HG03432 (cell line): ENCODE measurements at regions not wholly inside any gene's neighbourhood (a gene's known extent, or its start where the extent isn't known, plus 50 kb on each side); places are given as distances from the start of the nearest gene placed in this dataset.

Experiments used
- ATAC-seq: cut with Tn5 transposase; IDR thresholded peaks from one replicate; pipeline ENCODE4 v1.9.1; 2021; ENCODE audit warnings: mild to moderate bottlenecking, moderate library complexity; ENCODE audit not compliant: unreplicated experiment

DNA sequence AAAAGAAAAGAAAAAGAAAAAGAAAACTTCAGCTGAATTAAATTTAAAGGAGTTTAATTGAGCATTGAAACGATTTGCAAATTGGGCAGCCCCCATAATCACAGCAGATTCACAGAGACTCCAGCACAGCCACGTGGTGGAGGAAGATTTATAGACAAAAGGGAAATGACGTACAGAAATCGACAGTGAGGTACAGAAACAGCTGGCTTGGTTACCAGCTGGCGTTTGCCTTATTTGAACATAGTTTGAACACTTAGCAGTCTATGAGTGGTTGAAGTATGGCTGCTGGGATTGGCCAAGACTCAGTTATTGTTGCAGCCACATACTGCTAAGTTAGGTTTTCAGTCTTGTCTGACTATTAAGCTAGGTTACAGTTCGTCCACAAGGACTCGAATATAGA is 312.2 kb upstream of the SLC14A2 start:
- ATAC-seq = no peak

DNA sequence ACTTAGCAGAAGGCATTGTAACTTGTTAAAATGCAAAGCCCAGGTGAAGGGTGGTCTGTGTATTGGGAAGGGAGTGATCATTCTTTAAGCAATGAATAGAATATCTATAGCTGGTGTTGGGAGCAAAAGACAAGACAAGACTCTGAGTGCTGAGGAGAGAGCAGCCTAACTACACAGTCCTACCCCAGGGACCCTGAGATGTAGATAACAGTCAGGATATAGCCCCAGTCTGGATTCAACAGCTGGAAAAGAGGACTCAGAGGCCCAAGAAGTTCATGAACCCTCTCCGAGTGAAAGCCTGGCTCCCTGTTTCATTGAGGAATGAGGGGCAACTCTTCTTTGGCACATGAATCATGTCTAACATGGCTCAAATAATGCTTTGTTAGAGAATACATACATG is 310.7 kb upstream of the SLC14A2 start:
- ATAC-seq = no peak

DNA sequence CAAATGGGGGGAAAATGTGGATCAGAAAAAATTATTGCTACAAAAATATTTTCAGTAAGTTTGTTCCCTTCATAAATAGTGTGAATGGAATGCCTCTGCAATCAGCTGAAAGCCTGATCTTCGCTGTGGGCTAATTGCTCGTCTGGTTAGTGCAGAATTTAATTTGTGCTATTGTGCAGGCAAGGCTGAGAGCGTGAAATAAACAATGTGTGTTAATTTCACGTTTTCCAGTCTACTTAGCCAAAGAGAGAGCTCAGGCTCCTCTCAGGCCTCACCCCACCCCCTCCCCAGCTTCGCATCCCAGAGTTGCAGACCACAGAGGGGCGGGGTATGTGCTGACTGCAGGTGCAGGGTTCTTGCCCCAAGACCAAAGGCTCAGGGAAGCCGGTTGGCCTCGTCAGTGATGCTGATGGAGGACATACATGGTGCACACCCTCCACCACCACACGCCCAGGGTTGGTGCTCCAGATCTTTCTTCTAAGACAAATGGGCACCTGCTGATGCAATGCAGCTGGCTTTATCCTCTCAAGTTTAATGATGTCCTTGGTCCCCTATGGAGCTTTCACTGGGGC is 302.6 kb upstream of the SLC14A2 start:
- ATAC-seq = no peak

DNA sequence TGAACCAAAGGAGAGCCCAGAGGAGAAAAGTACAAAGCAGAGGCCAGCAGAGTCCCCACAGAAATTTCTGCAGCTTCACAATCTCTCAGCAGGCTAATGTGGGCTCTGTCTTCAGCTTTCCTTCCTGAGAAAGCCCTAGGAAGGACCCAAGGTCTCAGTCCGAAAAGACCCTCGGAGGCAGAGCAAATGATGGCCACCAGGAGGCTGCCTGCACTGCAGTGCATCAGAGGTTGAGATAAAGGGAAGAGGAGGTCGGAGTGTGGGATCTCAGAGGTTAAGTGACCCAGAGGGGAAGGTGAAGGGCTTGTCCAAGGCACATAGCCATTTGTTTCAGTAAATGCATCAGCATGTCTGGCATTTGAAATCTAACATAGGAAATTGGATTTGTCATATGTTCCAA is 299.1 kb upstream of the SLC14A2 start:
- ATAC-seq = no peak

DNA sequence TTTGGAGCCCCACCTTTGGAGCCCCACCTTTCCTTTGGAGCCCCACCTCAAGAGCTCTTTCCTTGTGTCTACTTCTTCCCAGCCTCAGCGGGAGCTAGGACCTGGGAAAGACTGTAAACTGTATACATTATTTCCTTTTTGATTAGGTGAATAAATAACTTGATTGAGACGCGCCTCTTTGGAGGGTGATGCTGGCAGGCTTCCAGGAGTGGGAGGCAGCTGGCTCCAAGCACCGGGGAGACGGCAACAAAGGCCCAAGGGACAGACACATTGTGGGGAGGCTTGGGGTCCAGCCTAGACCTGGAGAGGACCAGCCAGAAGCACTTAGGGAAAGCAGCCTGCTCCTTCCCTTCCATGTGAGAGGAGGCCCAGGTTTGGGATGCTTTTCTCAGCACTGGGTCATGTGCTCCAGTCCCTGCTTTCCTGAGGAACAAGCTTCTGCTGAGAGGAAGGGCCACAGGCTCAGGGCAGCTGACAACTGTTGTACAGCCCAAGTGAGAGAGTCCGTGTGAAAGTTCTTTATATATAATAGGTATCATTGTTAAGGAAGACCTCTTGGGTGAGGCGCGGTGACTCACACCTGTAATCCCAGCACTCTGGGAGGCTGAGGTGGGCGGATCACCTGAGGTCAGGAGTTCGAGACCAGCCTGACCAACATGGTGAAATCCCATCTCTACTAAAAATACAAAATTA is 297.2 kb upstream of the SLC14A2 start:
- ATAC-seq = no peak

DNA sequence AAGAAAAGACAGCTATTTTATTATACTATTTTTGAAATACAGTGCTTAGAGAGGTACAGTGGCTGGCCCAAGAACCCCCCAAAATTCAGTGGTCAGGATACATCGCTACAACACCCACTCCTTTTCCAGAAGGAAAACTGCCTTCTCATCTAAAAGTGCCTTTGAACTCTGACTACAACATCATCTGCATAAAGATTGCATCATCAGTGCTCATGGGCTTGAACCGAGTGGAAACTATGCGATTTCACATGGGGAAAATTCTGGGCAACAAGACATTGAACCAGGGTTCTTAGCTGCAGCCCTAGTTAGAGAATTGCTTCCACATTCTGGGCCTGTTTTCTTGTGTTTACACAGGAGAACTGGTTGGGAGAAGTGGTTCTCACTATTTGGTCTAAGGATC is 294.6 kb upstream of the SLC14A2 start:
- no peak for ATAC-seq

DNA sequence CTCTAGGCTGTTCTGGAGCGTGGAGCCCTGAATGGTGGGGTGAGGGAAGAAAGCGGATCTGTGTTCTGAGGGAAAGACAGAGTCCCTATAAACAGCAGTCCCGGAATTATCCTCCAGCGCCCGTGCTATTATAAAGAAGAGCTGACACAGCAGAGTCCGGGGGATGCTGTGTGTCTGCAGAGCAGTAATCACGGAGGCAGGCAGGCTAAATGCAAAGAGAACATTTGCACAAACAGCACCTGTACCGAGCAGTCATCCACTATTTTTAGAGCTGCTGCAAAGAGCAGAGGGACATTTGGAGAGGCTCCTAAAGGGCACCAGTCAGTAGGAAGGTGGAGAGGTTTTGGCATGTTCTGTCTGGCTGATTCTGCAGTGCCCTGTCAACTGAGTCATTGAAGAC is 293.8 kb upstream of the SLC14A2 start:
- ATAC-seq = no peak

DNA sequence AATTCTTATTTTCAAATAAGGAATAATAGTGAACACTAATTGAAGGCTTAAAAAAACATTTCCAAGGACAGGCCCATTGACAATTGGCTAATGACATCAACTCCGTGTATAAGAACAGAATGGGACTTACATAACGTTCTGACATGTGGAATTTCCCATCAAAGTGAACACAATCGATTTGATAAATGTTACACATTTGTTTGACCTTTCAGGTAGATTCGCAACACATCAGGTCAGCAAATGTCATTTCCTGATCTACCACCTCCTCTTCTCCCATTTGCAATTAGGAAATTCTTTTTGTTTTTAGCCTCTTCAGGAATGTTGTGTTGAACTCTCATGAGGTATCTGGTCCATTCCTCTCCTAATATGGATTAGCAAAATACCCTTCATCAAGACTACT is 292.9 kb upstream of the SLC14A2 start:
- ATAC-seq = no peak

DNA sequence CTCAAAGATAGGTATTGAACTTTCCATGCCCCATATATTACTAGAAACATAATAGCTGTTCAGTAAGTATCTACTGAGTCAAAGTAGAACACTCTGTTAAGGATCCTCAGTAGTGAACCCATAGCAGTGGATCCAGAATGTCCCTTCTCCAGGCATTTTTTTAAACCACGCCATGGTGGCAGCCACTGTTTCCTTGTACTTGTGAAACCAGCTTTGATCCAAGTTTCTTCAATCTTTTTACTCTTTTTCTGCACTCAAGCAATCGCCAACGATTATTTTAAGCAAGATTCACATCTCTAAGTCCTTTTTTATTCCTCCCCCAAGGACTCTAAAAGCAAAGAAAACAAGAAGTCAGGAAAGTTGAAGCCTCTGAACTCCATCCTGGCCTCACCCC is 291.2 kb upstream of the SLC14A2 start:
- no peak for ATAC-seq

DNA sequence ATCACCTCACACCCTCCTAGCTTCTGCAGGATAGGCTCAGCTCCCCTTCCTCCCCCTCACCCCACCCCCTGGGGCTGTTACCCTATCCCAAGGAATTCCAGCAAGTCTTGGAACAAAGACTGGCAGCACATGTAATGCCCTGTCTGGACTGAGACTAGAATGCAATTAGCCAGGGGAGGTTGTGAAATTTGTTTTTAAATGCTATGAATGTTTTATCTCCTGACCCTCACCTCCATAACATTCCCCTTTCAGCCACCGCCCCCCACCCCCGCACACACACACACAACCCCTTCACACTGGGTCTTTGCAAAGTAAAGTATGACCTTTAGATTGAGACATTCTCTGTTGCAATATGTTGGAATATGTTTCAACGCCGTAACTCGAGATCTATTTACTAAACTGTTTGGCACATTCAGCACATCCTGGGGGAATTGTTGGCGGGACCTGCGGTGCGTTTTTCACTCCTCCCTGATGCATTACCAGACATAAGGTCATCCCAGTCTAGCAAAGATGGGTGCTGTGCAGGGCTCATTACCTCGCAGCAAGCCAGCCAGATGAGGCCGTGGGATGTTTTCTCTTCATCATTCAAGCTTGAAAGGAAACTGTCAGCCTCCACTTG is 290.7 kb upstream of the SLC14A2 start:
- ATAC-seq = no peak

DNA sequence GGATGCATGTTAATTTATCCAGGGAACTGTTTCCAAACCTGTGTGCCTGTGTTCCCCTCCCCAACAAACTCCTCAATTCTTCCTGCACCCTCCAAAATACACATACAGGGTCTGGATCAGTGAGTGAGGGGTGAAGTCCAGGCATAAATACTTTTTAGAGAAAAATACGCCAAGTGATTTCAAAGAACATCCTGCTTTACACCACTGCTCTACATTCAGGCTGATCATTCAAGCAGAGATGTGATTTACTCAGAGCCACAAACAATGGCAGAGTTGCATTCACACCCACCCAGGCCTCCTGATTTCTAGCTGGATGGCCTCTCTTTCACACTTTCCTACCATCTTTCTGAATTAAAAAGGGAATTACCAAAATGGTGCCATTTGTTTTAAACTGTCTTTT is 289.5 kb upstream of the SLC14A2 start:
- ATAC-seq = no peak

DNA sequence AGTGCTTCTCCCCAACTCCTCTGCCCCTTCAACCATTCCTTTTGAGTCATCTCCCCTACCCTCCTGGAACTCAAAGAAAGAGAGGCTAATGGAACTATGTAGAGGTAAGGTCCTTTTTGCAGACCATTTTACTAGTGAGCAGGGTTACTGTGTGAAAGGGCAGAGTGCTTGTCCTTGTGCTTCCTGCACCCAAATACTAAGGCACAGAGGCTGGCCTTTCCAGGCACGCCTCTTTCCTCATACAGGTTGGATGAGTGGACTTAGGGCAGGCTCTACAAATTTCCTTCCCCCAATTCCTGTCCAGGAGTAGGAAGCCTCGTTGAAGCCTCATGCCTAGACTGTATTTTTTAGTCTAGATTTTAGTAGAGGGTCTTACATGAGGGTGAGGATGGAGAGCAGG is 288.8 kb upstream of the SLC14A2 start:
- ATAC-seq = no peak

DNA sequence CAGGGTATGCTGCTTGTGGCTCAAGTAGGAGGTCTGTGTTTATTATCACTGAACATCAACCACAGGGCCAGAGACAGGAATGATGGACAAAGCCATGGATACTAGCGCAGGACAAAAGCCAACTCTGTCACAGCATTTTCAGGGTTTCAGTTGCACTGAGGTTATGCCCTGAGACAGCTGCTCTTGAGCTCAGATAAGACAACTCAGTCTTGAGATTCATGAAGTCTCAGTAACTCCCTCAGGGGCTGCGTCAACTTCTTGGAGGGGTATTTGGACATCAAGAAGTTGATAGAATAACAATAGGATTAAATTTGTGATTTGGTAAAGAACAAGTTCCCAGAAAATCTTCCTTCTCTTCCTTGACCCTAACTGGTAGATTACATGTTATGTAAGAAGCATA is 287.0 kb upstream of the SLC14A2 start:
- ATAC-seq = no peak

DNA sequence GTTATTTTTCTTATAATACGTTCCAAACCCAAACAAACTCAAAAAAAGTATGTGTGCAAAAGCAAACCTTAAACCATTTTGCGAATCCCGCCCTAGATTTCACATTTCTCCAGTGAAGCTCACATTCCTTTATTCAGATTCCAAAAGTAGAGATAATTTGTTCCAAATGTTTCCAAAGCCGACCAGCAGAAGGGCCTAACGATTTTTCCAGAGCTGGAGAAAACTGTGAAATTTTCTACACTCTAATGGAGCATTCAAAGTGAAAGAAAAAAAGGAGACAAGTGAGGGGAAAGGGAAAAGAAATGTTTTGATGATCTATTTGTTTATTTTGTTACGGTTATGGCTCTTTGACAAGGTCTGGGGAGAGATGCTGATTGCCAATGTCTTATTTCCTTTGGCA is 286.5 kb upstream of the SLC14A2 start:
- ATAC-seq = no peak

DNA sequence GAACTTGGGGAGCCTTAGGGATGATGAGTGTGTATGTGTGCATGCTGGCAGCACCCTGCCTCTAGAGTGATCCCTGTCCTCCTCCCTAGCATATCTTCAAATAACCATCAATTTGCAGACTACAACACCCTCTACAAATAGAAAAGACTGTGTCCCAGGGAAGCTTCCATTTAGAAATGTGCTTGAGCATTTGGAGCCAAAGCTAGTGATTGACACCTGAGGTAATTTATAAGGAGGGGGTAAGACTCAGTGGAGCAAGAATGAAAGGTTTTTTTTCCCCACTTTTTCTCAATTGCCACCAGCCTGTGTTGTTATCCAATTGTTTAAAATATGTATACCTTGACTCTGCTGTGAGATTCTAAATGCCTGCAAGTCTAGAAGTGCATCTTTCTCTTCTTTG is 286.0 kb upstream of the SLC14A2 start:
- ATAC-seq = no peak

DNA sequence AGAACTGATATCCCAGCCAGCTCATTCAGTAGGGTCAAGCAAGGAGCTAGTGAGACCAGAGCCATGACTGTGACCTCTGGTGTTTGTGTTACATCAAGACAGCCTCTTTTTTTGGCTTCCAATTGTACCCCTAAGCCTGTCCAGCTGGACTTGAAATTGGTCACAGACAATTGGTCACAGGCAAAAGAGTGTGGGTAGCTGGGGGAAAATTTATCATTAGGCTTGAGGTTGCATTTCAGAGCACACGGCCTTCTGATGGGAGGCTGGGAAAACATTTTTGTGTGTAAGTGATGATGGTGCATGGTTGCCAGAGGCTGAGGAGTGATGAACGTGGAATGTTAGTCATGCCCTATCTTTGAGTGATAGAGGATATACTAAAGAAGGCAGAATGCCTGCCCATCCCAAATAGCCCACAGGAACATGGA is 285.1 kb upstream of the SLC14A2 start:
- no peak for ATAC-seq

DNA sequence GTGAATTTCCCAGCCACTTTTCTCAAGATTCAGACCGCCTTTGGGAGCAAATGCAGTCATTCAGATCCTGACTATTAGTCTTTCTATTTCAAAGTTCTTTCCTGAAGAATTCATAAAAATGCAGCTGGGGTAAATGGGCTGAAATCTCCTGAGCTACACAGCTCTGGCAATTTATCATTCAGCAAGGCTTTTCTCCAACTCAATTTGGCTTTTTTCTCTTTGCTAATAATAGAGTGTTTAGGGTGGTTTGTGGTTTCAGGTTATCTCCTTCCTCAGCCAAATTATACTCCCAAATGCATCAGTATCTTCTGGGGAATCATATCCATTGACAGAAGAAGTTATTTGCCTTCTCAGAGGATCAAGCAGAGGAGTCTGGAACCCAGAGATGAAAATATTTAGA is 282.4 kb upstream of the SLC14A2 start:
- ATAC-seq = no peak

DNA sequence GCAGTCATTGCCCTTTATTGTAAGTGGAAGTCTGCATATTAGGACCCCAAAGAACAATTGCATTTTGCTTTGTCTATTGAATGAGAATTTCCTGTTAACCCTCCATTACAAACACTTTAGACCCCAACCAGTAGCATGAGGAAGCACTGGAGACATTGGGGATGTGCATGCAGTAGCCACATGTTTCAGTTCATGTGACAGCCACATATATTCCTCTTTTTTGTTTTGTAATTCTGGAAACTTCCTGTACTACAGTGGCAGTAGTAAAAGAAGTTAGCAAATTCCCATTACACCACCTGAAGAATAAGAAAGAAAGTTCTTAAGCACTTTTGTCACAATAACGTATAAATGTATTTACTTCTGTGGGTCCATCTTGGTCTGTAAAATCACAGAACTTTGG is 281.1 kb upstream of the SLC14A2 start:
- ATAC-seq = no peak

DNA sequence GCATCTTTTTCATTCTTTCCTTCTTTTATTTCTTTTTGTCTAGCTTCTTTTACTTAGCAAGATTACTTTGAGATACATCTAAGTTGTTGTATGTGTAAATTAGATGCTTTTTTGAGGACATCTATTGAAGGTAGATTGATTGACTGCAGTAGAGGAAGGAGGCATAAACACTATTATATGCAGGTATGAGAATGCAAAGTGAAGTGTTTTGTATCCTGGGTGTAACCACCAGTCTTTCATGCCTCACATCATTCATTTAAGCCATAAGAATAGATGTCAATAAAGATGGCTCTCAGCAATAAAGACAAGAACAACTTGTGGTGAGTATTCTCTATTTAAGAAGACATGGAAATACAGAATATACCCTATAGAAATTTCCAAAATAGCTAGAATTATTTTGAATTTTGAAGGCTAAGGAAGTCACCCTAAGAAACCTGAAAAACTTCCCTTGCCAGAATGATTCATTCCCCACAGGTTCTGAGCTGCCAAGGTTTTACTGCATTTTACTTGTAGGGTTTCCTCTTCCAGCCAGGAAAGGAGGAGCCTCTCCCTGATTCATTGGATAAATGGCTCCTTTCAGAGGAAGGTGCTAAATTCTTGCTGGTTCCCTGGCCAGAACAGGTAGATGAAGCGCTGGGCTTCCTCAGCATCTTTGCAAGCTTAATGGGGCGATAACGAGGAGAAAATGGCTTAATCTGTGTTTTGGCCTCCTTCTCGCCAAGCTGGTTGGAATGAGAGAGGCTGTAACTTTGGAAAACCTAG is 279.8 kb upstream of the SLC14A2 start:
- ATAC-seq = no peak

DNA sequence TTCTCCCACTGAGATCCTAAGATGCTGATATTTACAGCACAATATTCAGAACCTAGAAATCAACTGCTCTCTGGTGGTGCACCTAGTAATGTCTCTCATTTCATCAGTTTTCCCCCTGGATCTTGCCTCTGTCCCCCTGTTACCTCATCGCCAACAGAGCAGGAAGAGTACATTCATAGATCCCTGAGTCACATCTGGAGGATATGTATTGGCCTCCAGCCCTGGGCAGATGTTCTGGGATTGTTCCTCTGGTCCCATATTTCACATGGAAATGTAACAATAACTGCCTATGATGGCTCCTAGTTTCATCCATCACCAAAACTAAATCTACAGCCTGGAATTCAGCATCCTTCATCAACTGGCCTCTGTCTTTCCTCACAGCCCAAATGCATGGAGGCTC is 278.8 kb upstream of the SLC14A2 start:
- ATAC-seq = no peak

DNA sequence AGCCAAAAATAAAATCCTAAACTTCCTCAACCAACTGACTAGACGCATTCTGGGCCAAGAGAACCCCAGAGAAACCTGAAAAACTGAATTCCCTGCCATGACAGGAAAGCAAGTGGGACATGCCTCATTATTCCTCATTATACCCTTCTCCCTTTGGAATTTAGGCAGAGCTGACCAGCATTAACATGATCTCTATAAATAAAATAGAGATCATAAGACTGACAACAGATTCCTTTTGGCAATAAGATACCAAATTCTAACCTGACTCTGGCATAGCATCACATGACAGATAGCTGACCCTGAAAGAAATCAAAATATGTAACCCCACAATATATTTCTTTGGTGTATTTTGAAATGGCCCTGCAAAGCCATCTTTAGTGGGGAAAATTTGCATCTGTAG is 277.8 kb upstream of the SLC14A2 start:
- no peak for ATAC-seq
